GM12874 (cell line): ENCODE measurements at regions not wholly inside any gene's neighbourhood (a gene's known extent, or its start where the extent isn't known, plus 50 kb on each side); places are given as distances from the start of the nearest gene placed in this dataset.

Experiments used
- TF ChIP-seq, protein P1 (sequence below): IDR thresholded peaks from 2 replicates; pipeline ENCODE4 v1.5.1; 2011; ENCODE audit warnings: low read depth, mild to moderate bottlenecking, control low read depth, low read length, moderate library complexity; ENCODE audit not compliant: insufficient read depth

DNA sequence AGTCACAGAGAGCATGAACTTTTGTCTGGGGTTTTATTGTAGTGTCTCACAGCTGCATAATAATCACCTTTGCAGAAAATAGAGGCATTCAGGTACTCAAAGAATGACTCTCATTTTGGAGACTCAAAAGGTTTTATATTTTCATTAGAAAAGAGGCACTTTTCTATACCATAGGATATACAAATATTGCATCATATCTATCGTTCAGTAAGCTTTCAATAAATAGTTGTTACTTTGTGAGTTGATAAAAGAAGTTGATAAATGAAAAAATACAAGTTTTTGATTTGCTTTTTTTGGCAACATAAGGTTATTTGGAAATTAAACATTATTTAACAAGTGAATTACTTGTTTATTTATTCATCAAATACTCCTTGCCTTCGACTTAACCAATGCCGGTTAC lies 279.9 kb downstream of the ARL4A start:
- TF ChIP-seq, protein P1, sequence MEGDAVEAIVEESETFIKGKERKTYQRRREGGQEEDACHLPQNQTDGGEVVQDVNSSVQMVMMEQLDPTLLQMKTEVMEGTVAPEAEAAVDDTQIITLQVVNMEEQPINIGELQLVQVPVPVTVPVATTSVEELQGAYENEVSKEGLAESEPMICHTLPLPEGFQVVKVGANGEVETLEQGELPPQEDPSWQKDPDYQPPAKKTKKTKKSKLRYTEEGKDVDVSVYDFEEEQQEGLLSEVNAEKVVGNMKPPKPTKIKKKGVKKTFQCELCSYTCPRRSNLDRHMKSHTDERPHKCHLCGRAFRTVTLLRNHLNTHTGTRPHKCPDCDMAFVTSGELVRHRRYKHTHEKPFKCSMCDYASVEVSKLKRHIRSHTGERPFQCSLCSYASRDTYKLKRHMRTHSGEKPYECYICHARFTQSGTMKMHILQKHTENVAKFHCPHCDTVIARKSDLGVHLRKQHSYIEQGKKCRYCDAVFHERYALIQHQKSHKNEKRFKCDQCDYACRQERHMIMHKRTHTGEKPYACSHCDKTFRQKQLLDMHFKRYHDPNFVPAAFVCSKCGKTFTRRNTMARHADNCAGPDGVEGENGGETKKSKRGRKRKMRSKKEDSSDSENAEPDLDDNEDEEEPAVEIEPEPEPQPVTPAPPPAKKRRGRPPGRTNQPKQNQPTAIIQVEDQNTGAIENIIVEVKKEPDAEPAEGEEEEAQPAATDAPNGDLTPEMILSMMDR, result no peak

DNA sequence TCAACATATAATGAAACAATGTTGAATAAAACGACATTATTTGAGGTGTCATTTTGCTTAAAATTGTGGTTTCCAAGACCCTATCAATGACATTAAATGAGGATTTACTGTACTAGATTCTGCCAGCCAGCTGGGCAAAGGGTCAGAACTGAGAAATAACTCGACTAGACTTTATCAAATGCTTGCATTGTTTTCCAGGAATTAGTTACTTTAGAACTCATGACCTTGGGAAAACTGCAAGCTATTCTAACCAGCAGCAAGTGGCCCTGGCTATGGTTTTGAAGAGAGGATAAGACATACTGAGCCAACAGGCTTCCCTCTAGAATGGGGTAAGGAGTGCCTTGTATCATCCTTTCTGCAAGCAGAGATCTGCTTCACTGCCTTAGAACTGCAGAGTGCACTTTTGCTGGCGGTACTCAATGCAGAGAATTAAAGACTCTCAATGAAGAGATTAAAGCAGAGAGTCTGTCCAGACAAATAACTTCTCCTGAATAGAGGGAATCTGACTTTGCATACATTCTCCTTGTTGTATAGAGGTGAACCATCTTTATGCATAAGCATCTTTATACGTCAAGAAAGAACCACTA lies 281.5 kb downstream of the ARL4A start:
- TF ChIP-seq, protein P1, result no peak

DNA sequence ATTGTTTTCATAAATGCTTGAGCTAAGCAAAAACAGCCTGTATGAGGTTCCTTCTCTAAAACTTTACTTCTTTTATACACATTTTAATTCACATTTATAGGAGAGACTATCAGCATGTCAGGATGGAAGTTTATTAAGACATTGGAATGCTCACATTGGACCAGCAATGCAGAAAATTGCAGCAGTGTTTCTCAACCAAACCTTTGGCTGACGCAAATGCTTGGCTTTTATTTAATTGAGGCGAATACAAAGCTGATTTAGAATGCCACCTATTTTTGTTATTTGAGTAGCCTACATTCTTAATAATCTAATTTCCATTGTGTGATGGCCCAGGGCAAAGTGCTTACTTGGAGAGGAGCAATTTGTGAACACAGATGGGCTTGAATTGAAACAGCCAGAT lies 283.2 kb downstream of the ARL4A start:
- TF ChIP-seq, protein P1, result no peak

DNA sequence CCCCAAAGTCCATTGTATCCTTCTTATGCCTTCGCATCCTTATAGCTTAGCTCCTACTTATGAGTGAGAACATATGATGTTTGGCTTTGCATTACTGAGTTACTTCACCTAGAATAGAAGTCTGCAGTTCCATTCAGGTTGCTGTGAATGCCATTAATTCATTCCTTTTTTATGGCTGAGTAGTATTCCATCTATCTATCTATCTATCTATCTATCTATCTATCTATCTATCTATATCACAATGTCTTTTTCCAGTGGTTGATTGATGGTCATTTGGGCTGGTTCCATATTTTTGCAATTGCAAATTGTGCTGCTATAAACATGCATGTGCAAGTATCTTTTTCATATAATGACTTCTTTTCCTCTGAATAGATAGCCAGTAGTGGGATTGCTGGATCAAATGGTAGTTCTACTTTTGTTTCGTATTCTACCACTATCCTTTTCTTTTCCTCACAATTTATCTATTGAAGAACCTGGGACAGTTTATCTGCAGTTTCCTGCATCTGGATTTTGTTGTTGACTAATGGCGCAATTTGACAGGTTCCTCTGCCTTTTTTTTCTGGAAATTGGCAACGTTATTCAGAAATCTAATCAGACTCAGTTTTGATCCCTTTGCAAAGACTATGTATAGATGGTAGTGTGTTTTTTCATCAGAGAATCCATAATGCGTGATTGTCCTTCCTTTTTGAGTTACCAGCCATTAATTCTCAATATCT lies 287.2 kb downstream of the ARL4A start:
- TF ChIP-seq, protein P1, result no peak

DNA sequence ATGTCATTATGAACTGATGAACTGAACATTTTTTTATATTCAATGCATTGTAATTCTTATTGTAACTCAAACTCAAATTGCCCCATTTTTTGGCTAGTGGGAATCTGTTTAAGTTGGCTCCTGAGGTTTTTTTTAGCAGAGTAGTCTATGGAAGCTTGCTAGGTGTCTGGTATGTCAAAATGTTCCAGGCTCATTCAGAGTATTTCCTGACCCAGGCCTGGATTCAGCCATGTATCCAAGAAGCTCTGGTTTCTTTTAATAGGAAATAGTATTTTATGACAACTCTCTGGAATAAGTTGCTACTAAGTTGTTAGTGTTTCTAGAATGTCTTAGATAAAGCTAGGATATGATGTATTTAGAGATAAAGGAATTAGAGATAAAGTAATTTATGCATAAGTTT lies 288.0 kb downstream of the ARL4A start:
- TF ChIP-seq, protein P1, result no peak

DNA sequence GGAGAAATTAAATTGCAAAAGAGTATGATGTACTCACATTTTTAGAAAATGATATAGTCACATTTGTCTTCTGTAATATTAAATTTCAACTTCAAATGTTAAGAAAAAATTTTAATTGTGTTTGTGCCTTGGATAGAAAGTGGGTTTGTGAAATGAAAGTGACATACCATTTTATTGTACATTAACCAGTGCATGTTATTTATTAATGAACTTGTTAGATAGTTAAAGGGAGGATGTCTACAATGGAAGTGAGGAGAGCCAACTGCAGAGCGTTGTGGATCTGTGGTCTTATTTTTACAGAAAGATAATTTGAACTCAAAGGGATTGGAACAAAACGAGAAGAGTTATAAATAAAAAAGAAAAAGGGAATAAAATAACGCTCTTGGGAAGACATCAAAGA lies 291.7 kb downstream of the ARL4A start:
- TF ChIP-seq, protein P1, result no peak

DNA sequence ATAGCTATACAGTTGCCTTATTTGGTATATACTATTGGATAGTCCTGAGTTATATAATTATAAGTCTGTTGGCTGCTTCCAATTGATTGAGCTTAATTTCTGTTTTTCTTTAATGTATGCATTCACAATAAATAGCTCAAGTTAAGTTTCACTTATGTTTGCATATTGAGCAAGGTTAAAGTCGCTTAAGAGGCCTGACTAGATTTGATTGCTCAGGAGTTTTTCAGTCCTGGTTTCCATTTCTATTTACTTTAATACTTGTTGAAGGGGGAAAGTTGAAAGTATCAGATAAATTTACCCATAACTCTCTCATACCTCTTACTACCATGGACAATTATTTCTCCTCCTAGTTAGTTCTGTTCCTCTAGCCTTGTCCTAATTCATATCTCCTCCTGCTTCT lies 294.7 kb downstream of the ARL4A start:
- TF ChIP-seq, protein P1, result no peak
